ENCODE measurements at regions not wholly inside any gene's neighbourhood (a gene's known extent, or its start where the extent isn't known, plus 50 kb on each side); places are given as distances from the start of the nearest gene placed in this dataset.

DNA sequence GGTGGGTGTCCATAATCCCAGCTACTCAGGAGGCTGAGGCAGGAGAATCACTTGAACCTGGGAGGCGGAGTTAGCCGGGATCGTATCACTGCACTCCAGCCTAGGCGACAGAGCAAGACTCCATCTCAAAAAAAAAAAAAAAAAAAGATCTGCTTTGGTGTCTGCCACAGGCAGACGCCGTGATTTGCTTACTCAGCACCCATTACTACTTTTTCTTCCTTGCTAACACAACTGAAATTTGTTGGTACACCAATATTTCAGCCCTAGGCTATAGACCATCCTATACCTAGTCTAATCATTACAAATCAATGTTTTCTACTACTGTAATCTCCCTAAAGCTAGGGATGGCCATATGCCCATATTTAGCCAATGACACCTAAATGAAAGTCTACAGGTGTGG is 53.5 kb upstream of the PARD3 start:
- Histone ChIP-seq H3K4me3 (ENCODE audit: extremely low read depth, insufficient read depth, low read length, poor library complexity, severe bottlenecking) (no peak overlapping the region), H3K9me3 (ENCODE audit: control insufficient read depth, low read length) (no peaks in the 10 kb centered on the region), H3K27ac (ENCODE audit: low read depth, low read length, severe bottlenecking) (no peak overlapping the region), H3K4me1 (ENCODE audit: control insufficient read depth, insufficient read depth, low read length, poor library complexity, severe bottlenecking) (no peaks in the 10 kb centered on the region), H3K36me3 (ENCODE audit: control insufficient read depth, insufficient read depth, low read length) (no peaks in the 10 kb centered on the region)
- WGBS, 2 experiments (ENCODE audit: insufficient coverage in 2 of 2) = 89 to 100% methylated on average over 2 to 3 of the region's 6 CpGs

DNA sequence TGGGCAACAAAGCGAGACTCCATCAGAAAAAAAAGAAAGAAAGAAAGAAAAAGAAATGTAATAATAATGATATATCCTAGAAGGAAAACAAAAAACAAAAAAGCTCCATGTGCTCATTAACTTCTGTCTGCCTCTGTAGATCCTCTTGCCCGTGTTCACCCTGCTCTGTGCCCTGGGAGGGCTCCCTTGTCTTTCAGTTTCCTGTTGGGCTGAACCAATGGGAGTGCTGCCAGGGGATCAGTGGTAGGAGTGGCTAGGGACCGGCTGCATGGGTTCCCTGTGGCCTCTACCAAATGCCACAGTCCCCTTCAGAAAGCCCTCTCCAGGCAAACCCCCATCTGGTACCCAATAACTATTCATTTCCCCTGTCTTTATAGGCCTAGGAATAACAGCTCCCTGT is 51.8 kb upstream of the PARD3 start:
- Histone ChIP-seq H3K27ac (ENCODE audit: low read depth, low read length, severe bottlenecking) (no peak overlapping the region), H3K4me1 (ENCODE audit: control insufficient read depth, insufficient read depth, low read length, poor library complexity, severe bottlenecking) (no peaks in the 10 kb centered on the region), H3K9me3 (ENCODE audit: control insufficient read depth, low read length) (no peaks in the 10 kb centered on the region), H3K36me3 (ENCODE audit: control insufficient read depth, insufficient read depth, low read length) (no peaks in the 10 kb centered on the region), H3K4me3 (ENCODE audit: extremely low read depth, insufficient read depth, low read length, poor library complexity, severe bottlenecking) (no peak overlapping the region)
- WGBS, 2 experiments (ENCODE audit: insufficient coverage in 2 of 2) = 57 to 71% methylated on average over 1 to 2 of the region's 3 CpGs
